ENCODE measurements at regions not wholly inside any gene's neighbourhood (a gene's known extent, or its start where the extent isn't known, plus 50 kb on each side); places are given as distances from the start of the nearest gene placed in this dataset.

GRCh38 chr10:78981970-78982281, 86.8 kb upstream of the ZMIZ1 start:
- no peaks in the 10 kb centered on the region for H3K9me3 ChIP-seq
- TF ChIP-seq CTCF (IDR thresholded peaks at IDR 0.05) (no peak), POLR2A (IDR thresholded peaks at IDR 0.05) (no peak), EP300 (IDR thresholded peaks at IDR 0.05) (no peak)
- no peak overlapping the region for H3K27ac ChIP-seq
- H3K36me3 ChIP-seq, result no peaks in the 10 kb centered on the region
- 92 to 93% methylated on average over 3 to 4 of the region's 4 CpGs for WGBS, 2 donors
- DNase-seq (ENCODE audit: low spot score in 2 of 2), result no peak
- H3K4me1 ChIP-seq, result peaks cover 0 to 14% (median 2%) of the 10 kb centered on the region in 4 donors
- H3K27me3 ChIP-seq, result no peaks in the 10 kb centered on the region
- H3K4me3 ChIP-seq, result no peak overlapping the region

- Histone ChIP-seq H3K4me1 (peaks cover 0 to 7% (median 2%) of the 10 kb centered on the region in 4 donors), H3K4me3 (no peak overlapping the region), H3K27me3 (no peaks in the 10 kb centered on the region), H3K36me3 (no peaks in the 10 kb centered on the region), H3K9me3 (no peaks in the 10 kb centered on the region), H3K27ac (no peak overlapping the region)
- DNase-seq (ENCODE audit: low spot score in 2 of 2), result no peak
- 86 to 95% methylated on average over 6 of the region's 6 CpGs for WGBS, 2 donors
- no peak for TF ChIP-seq CTCF (IDR thresholded peaks at IDR 0.05)
- no peak for TF ChIP-seq EP300 (IDR thresholded peaks at IDR 0.05)
- TF ChIP-seq POLR2A (IDR thresholded peaks at IDR 0.05), result no peak
These were observed 86.0 kb upstream of the ZMIZ1 start for GRCh38 chr10:78982726-78983125.

- Histone ChIP-seq H3K4me3 (no peak overlapping the region), H3K9me3 (no peaks in the 10 kb centered on the region), H3K4me1 (no peaks in the 10 kb centered on the region), H3K36me3 (no peaks in the 10 kb centered on the region), H3K27ac (no peak overlapping the region), H3K27me3 (no peaks in the 10 kb centered on the region)
- TF ChIP-seq EP300 (IDR thresholded peaks at IDR 0.05), result no peak
- no peak for TF ChIP-seq CTCF (IDR thresholded peaks at IDR 0.05)
- TF ChIP-seq POLR2A (IDR thresholded peaks at IDR 0.05), result no peak
- 79 to 84% methylated on average over 4 of the region's 4 CpGs for WGBS, 2 donors
- DNase-seq (ENCODE audit: low spot score in 2 of 2), result no peak
These were observed 85.2 kb upstream of the ZMIZ1 start for GRCh38 chr10:78983608-78984007.

- no peak for DNase-seq (ENCODE audit: low spot score in 2 of 2)
- H3K36me3 ChIP-seq, result no peaks in the 10 kb centered on the region
- no peak overlapping the region for H3K27ac ChIP-seq
- H3K27me3 ChIP-seq, result no peaks in the 10 kb centered on the region
- no peak overlapping the region for H3K4me3 ChIP-seq
- H3K9me3 ChIP-seq, result peaks cover 0 to 7% (median 0%) of the 10 kb centered on the region in 4 donors
- TF ChIP-seq CTCF (IDR thresholded peaks at IDR 0.05) (no peak), POLR2A (IDR thresholded peaks at IDR 0.05) (no peak), EP300 (IDR thresholded peaks at IDR 0.05) (no peak)
- H3K4me1 ChIP-seq, result no peaks in the 10 kb centered on the region
- WGBS, 2 donors, result 85 to 86% methylated on average over 8 of the region's 8 CpGs
These were observed 82.6 kb upstream of the ZMIZ1 start for GRCh38 chr10:78985973-78986818.

GRCh38 chr10:78991187-78991586, 77.6 kb upstream of the ZMIZ1 start:
- H3K27me3 ChIP-seq, result no peaks in the 10 kb centered on the region
- H3K4me3 ChIP-seq, result no peak overlapping the region
- peaks cover 0 to 7% (median 0%) of the 10 kb centered on the region in 4 donors for H3K9me3 ChIP-seq
- H3K4me1 ChIP-seq, result no peaks in the 10 kb centered on the region
- TF ChIP-seq EP300 (IDR thresholded peaks at IDR 0.05), result no peak
- TF ChIP-seq POLR2A (IDR thresholded peaks at IDR 0.05), result no peak
- TF ChIP-seq CTCF (IDR thresholded peaks at IDR 0.05), result no peak
- H3K27ac ChIP-seq, result no peak overlapping the region
- no peak for DNase-seq (ENCODE audit: low spot score in 2 of 2)
- 40 to 48% methylated on average over 1 of the region's 1 CpG for WGBS, 2 donors
- no peaks in the 10 kb centered on the region for H3K36me3 ChIP-seq

All from tibial nerve (tissue), 4 donors.